ENCODE measurements at regions not wholly inside any gene's neighbourhood (a gene's known extent, or its start where the extent isn't known, plus 50 kb on each side); places are given as distances from the start of the nearest gene placed in this dataset.

DNA sequence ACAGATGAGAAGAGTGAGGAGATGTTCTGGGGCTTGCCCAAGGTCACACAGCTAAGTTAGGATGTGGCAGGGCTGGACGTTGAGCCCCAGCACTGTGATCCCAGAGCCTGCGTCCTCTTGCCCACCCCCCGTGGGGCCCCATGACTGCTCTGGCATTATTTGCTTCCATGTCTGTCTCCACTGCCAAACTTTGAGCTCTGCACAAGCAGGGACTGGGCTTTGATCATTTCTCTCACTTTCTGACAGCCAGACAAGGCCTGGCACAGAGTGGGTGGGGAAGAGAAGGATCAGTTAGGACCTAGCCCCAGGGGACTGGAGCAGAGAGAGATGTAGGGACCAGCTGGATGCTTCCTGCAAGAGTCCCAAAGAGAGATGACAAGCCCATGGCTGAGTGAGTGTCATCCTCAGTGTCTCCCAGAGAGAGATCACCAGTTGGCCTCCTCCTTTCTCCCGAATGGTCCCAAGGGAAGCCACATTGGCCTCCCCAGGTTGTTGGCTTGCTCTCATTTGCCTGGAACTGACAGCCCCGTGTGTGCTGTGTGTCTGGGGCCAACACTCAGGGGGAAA lies 126.7 kb upstream of the PWP1 start:
- no peak for ATAC-seq

DNA sequence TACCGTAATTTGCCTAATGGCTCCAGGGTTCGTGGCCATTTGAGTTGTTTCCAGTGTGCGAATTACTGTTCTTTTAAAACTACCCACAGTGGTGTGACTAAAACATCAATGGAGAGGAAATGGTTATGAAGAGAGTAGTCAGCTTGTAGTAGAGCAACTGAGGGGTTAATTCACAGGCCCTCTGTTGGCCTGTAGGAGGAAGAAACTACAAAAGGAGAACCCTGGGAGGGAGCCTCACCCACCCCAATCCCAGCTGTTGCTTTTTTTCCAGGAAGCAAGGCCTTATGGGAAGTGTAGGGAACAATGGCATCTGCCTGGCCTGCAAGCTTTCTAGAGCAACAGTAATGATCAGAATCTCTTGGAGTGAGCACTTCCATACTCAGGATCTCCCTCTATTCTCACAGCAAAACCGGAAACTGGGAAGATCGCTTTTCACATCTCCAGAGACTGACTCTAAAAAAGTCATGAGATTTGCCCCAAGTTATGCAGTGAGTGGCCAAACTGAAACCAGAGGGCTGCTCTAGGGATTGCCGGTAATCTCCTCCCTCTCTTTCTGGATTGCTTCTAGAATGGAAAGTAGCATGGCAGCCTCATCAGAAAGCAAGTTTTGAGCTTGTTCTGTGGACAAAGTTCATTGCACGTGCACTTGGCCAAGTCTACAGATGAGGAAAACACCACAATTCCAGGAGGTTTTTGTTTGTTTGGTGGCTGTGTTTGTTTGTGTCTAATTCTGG lies 125.3 kb upstream of the PWP1 start:
- TF ChIP-seq ZNF8 (CRISPR knock-in tag; IDR thresholded peaks at IDR 0.05) (no peak), CSDC2 (CRISPR knock-in tag; IDR thresholded peaks at IDR 0.05) (no peak), OSR1 (CRISPR knock-in tag; IDR thresholded peaks at IDR 0.05) (no peak), ZFP30 (CRISPR knock-in tag; IDR thresholded peaks at IDR 0.05) (no peak), ZNF565 (CRISPR knock-in tag; conservative IDR thresholded peaks at IDR 0.05; ENCODE audit: low read depth) (no peak), TOX (CRISPR knock-in tag; IDR thresholded peaks at IDR 0.05; ENCODE audit: borderline replicate concordance) (no peak)
- TF ChIP-seq, protein P1, sequence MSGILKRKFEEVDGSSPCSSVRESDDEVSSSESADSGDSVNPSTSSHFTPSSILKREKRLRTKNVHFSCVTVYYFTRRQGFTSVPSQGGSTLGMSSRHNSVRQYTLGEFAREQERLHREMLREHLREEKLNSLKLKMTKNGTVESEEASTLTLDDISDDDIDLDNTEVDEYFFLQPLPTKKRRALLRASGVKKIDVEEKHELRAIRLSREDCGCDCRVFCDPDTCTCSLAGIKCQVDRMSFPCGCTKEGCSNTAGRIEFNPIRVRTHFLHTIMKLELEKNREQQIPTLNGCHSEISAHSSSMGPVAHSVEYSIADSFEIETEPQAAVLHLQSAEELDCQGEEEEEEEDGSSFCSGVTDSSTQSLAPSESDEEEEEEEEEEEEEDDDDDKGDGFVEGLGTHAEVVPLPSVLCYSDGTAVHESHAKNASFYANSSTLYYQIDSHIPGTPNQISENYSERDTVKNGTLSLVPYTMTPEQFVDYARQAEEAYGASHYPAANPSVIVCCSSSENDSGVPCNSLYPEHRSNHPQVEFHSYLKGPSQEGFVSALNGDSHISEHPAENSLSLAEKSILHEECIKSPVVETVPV (CRISPR knock-in tag; IDR thresholded peaks at IDR 0.05) = no peak
- TF ChIP-seq, protein P2, sequence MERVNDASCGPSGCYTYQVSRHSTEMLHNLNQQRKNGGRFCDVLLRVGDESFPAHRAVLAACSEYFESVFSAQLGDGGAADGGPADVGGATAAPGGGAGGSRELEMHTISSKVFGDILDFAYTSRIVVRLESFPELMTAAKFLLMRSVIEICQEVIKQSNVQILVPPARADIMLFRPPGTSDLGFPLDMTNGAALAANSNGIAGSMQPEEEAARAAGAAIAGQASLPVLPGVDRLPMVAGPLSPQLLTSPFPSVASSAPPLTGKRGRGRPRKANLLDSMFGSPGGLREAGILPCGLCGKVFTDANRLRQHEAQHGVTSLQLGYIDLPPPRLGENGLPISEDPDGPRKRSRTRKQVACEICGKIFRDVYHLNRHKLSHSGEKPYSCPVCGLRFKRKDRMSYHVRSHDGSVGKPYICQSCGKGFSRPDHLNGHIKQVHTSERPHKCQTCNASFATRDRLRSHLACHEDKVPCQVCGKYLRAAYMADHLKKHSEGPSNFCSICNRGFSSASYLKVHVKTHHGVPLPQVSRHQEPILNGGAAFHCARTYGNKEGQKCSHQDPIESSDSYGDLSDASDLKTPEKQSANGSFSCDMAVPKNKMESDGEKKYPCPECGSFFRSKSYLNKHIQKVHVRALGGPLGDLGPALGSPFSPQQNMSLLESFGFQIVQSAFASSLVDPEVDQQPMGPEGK (CRISPR knock-in tag; IDR thresholded peaks at IDR 0.05; ENCODE audit: borderline replicate concordance) = no peak
- ATAC-seq = no peak

More for the DNA sequence above, 126.7 kb upstream of the PWP1 start:
- TF ChIP-seq ZNF565 (CRISPR knock-in tag; conservative IDR thresholded peaks at IDR 0.05; ENCODE audit: low read depth) (no peak), BACH2 (CRISPR knock-in tag; IDR thresholded peaks at IDR 0.05; ENCODE audit: borderline replicate concordance) (no peak), ISL1 (CRISPR knock-in tag; IDR thresholded peaks at IDR 0.05) (no peak), CSDC2 (CRISPR knock-in tag; IDR thresholded peaks at IDR 0.05) (no peak), ZNF8 (CRISPR knock-in tag; IDR thresholded peaks at IDR 0.05) (no peak)
- TF ChIP-seq, protein P2 (CRISPR knock-in tag; IDR thresholded peaks at IDR 0.05; ENCODE audit: borderline replicate concordance) = no peak

DNA sequence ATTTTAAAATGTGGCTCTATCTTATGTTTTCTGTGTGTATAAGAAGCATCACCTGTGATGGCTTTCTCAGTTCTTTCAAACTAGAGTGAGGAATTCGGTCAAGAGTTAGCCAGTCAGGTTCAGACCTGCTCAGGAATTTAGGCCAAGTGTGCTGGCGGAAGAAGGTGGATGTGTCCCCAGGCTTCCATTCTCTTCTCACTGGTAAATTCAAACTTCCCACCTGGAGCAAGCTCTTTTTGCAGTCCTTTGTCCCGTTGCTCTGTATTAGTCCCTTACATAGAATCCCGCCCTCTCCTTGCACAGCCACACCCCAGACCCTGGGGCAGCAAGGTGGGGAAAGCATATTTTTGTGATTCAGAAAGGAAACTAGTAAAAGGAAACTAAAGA lies 124.7 kb upstream of the PWP1 start:
- TF ChIP-seq ZNF8 (CRISPR knock-in tag; IDR thresholded peaks at IDR 0.05) = no peak
- no peak for TF ChIP-seq BACH2 (CRISPR knock-in tag; IDR thresholded peaks at IDR 0.05; ENCODE audit: borderline replicate concordance)
- TF ChIP-seq, protein P3, sequence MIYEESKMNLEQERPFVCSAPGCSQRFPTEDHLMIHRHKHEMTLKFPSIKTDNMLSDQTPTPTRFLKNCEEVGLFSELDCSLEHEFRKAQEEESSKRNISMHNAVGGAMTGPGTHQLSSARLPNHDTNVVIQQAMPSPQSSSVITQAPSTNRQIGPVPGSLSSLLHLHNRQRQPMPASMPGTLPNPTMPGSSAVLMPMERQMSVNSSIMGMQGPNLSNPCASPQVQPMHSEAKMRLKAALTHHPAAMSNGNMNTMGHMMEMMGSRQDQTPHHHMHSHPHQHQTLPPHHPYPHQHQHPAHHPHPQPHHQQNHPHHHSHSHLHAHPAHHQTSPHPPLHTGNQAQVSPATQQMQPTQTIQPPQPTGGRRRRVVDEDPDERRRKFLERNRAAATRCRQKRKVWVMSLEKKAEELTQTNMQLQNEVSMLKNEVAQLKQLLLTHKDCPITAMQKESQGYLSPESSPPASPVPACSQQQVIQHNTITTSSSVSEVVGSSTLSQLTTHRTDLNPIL (CRISPR knock-in tag; IDR thresholded peaks at IDR 0.05; ENCODE audit: low read depth) = no peak
- ATAC-seq = no peak

DNA sequence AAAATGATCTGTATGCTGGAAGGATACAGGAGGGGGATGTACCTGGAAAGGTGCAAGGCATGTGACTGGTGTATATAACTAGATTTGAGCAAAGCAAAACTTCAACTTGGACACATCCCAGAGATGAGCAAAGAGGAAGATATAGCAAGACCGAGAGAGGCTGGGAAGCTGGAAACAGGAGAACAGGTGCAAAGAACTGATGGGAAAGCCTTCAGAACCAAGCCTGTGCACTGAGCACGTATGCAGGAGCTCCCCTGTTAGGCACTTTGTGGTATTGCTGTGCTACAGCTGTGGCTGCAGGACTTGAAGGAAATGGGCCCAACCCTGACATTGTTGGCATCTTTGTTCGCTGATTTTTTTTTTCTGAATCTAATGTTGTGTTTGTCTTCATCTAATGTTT lies 120.7 kb upstream of the PWP1 start:
- no peak for TF ChIP-seq ZNF8 (CRISPR knock-in tag; IDR thresholded peaks at IDR 0.05)
- TF ChIP-seq, protein P4, sequence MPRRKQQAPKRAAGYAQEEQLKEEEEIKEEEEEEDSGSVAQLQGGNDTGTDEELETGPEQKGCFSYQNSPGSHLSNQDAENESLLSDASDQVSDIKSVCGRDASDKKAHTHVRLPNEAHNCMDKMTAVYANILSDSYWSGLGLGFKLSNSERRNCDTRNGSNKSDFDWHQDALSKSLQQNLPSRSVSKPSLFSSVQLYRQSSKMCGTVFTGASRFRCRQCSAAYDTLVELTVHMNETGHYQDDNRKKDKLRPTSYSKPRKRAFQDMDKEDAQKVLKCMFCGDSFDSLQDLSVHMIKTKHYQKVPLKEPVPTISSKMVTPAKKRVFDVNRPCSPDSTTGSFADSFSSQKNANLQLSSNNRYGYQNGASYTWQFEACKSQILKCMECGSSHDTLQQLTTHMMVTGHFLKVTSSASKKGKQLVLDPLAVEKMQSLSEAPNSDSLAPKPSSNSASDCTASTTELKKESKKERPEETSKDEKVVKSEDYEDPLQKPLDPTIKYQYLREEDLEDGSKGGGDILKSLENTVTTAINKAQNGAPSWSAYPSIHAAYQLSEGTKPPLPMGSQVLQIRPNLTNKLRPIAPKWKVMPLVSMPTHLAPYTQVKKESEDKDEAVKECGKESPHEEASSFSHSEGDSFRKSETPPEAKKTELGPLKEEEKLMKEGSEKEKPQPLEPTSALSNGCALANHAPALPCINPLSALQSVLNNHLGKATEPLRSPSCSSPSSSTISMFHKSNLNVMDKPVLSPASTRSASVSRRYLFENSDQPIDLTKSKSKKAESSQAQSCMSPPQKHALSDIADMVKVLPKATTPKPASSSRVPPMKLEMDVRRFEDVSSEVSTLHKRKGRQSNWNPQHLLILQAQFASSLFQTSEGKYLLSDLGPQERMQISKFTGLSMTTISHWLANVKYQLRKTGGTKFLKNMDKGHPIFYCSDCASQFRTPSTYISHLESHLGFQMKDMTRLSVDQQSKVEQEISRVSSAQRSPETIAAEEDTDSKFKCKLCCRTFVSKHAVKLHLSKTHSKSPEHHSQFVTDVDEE (CRISPR knock-in tag; IDR thresholded peaks at IDR 0.05) = no peak
- peak; percentile 53; the same call in 1 of the 3 replicates for ATAC-seq

DNA sequence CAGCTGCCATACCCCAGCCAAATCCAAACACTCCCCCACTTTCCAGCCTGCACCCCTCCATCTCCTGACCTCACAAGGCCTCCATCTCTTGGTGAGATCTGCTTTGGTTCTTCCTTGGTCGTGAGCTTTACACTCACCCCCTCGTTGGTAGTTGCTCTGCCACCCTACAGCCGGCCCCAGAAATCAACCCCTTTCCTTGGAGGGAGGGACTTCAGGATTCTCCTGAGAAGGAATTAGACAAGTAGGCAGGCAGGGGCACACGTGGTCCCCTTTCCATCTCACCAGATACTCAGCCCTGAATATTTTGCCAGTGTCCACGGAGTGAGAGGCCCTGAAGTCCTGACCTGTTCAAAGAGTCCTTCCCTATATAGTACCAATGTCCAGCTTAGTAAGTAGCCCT lies 120.0 kb upstream of the PWP1 start:
- ATAC-seq = no peak

More for the DNA sequence above, 120.0 kb upstream of the PWP1 start:
- TF ChIP-seq GLIS3 (CRISPR knock-in tag; IDR thresholded peaks at IDR 0.05) (no peak), BACH2 (CRISPR knock-in tag; IDR thresholded peaks at IDR 0.05; ENCODE audit: borderline replicate concordance) (no peak), PPARA (CRISPR knock-in tag; IDR thresholded peaks at IDR 0.05; ENCODE audit: borderline replicate concordance) (no peak), TCF4 (CRISPR knock-in tag; IDR thresholded peaks at IDR 0.05; ENCODE audit: borderline replicate concordance) (no peak), ZNF565 (CRISPR knock-in tag; conservative IDR thresholded peaks at IDR 0.05; ENCODE audit: low read depth) (no peak), ZFP30 (CRISPR knock-in tag; IDR thresholded peaks at IDR 0.05) (no peak), CSDC2 (CRISPR knock-in tag; IDR thresholded peaks at IDR 0.05) (no peak), RARB (CRISPR knock-in tag; IDR thresholded peaks at IDR 0.05) (no peak), SNAI2 (CRISPR knock-in tag; IDR thresholded peaks at IDR 0.05) (no peak)
- TF ChIP-seq, protein P5, sequence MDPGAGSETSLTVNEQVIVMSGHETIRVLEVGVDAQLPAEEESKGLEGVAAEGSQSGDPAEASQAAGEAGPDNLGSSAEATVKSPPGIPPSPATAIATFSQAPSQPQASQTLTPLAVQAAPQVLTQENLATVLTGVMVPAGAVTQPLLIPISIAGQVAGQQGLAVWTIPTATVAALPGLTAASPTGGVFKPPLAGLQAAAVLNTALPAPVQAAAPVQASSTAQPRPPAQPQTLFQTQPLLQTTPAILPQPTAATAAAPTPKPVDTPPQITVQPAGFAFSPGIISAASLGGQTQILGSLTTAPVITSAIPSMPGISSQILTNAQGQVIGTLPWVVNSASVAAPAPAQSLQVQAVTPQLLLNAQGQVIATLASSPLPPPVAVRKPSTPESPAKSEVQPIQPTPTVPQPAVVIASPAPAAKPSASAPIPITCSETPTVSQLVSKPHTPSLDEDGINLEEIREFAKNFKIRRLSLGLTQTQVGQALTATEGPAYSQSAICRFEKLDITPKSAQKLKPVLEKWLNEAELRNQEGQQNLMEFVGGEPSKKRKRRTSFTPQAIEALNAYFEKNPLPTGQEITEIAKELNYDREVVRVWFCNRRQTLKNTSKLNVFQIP (CRISPR knock-in tag; IDR thresholded peaks at IDR 0.05; ENCODE audit: borderline replicate concordance, low read depth) = no peak
- TF ChIP-seq, protein P2 (CRISPR knock-in tag; IDR thresholded peaks at IDR 0.05; ENCODE audit: borderline replicate concordance) = no peak
